ENCODE measurements at regions not wholly inside any gene's neighbourhood (a gene's known extent, or its start where the extent isn't known, plus 50 kb on each side); places are given as distances from the start of the nearest gene placed in this dataset.

- Histone ChIP-seq H3K27me3 (no peaks in the 10 kb centered on the region), H3K36me3 (no peaks in the 10 kb centered on the region), H3K27ac (no peak overlapping the region), H3K4me3 (no peak overlapping the region), H3K4me1 (ENCODE audit: insufficient read depth) (peaks cover 8% of the 10 kb centered on the region), H3K9me3 (no peaks in the 10 kb centered on the region)
- intact Hi-C loops (cut with DNase I) = no loop called here
- 97 to 99% (median 98%) methylated on average over 4 of the region's 4 CpGs for WGBS, 3 donors
- DNase-seq = no peak
- no peak for TF ChIP-seq POLR2A (IDR thresholded peaks at IDR 0.05)
- TF ChIP-seq CTCF (IDR thresholded peaks at IDR 0.05) = no peak
- no peak for TF ChIP-seq EP300 (IDR thresholded peaks at IDR 0.05)
Observed at GRCh38 chr21:27366036-27366435, 399.1 kb upstream of the ADAMTS5 start.

GRCh38 chr21:27365394-27365793 is 398.5 kb upstream of the ADAMTS5 start:
- Histone ChIP-seq H3K4me3 (no peak overlapping the region), H3K9me3 (no peaks in the 10 kb centered on the region), H3K27ac (no peak overlapping the region), H3K4me1 (ENCODE audit: insufficient read depth) (peaks cover 8% of the 10 kb centered on the region), H3K36me3 (no peaks in the 10 kb centered on the region), H3K27me3 (no peaks in the 10 kb centered on the region)
- intact Hi-C loops (cut with DNase I) = no loop called here
- DNase-seq = no peak
- TF ChIP-seq CTCF (IDR thresholded peaks at IDR 0.05) = no peak
- TF ChIP-seq POLR2A (IDR thresholded peaks at IDR 0.05) = no peak
- TF ChIP-seq EP300 (IDR thresholded peaks at IDR 0.05) = no peak

- Histone ChIP-seq H3K9me3 (no peaks in the 10 kb centered on the region), H3K4me3 (no peak overlapping the region), H3K36me3 (no peaks in the 10 kb centered on the region), H3K4me1 (ENCODE audit: insufficient read depth) (peaks cover 6% of the 10 kb centered on the region), H3K27me3 (no peaks in the 10 kb centered on the region), H3K27ac (no peak overlapping the region)
- DNase-seq = no peak
- TF ChIP-seq EP300 (IDR thresholded peaks at IDR 0.05) (no peak), CTCF (IDR thresholded peaks at IDR 0.05) (no peak), POLR2A (IDR thresholded peaks at IDR 0.05) (no peak)
- 94 to 97% (median 95%) methylated on average over 3 of the region's 3 CpGs for WGBS, 3 donors
- intact Hi-C loops (cut with DNase I) = no loop called here
Observed at GRCh38 chr21:27363719-27364477, 397.0 kb upstream of the ADAMTS5 start.

GRCh38 chr21:27362249-27362648 is 395.4 kb upstream of the ADAMTS5 start:
- no peak overlapping the region for H3K4me3 ChIP-seq
- no peak overlapping the region for H3K27ac ChIP-seq
- no peaks in the 10 kb centered on the region for H3K9me3 ChIP-seq
- DNase-seq = no peak
- no peaks in the 10 kb centered on the region for H3K36me3 ChIP-seq
- TF ChIP-seq CTCF (IDR thresholded peaks at IDR 0.05) (no peak), POLR2A (IDR thresholded peaks at IDR 0.05) (no peak)
- no peaks in the 10 kb centered on the region for H3K27me3 ChIP-seq
- intact Hi-C loops (cut with DNase I) = no loop called here
- 93 to 100% (median 96%) methylated on average over 1 of the region's 1 CpG for WGBS, 3 donors
- H3K4me1 ChIP-seq (ENCODE audit: insufficient read depth) = peaks cover 4% of the 10 kb centered on the region
